A549 (cell line): ENCODE measurements at regions not wholly inside any gene's neighbourhood (a gene's known extent, or its start where the extent isn't known, plus 50 kb on each side); places are given as distances from the start of the nearest gene placed in this dataset.

Source experiments
- CBX8 ChIP-seq: fragments of 200-600 bp; sonication (generic); IDR thresholded peaks from 2 replicates; pipeline ENCODE4 v1.6.1; 2016
- CTCF ChIP-seq: fragments of >200 bp; sonication (Bioruptor Twin); formaldehyde crosslinking; IDR thresholded peaks from 3 replicates; pipeline ENCODE4 v1.5.1; 2016
- ELK1 ChIP-seq: fragments of 150-350 bp; IDR thresholded peaks from 2 replicates; pipeline ENCODE4 v1.6.1; 2014; ENCODE audit warnings: low read depth, mild to moderate bottlenecking, low read length
- POLR2A ChIP-seq: IDR thresholded peaks from 2 replicates; pipeline ENCODE4 v1.6.1; 2012; ENCODE audit warnings: mild to moderate bottlenecking, low read length
- REST ChIP-seq: fragments of 200-600 bp; sonication (generic); IDR thresholded peaks from 2 replicates; pipeline ENCODE4 v1.6.1; 2016; ENCODE audit warnings: antibody characterized with exemption, mild to moderate bottlenecking, moderate library complexity
- ZNF302 ChIP-seq: fragments of 250-450 bp; sonication (Bioruptor Pico); IDR thresholded peaks from 2 replicates; pipeline ENCODE4 v1.9.0; 2021; ENCODE audit warnings: inconsistent platforms, mild to moderate bottlenecking, moderate library complexity

- TF ChIP-seq CBX8 (no peak), CTCF (no peak), ZNF302 (no peak), ELK1 (no peak), POLR2A (no peak), REST (no peak)
Observed at GRCh38 chr17:31789707-31790505, 69.1 kb downstream of the COPRS start.
